Body of pancreas (tissue), 4 donors: ENCODE measurements at regions not wholly inside any gene's neighbourhood (a gene's known extent, or its start where the extent isn't known, plus 50 kb on each side); places are given as distances from the start of the nearest gene placed in this dataset.
A peak's percentile ranks its signal among the peaks of the same experiment; 100 is the strongest.

ENCODE experiments used
- ATAC-seq: fragments of 150-250 bp; one replicate; pipeline ENCODE4 v1.9.1; 2016
- DNase-seq, 4 donors: peaks; one replicate each; pipeline ENCODE4 v3.0.0-alpha.2; 2019
- H3K27ac ChIP-seq, 4 donors: fragments of 200-600 bp; sonication (generic); 1 replicate in 3 of 4; 2 replicates in 1 of 4; pipeline versions ENCODE4 v1.5.1 to v1.6.1; 2016 to 2019; ENCODE audit warnings: mild to moderate bottlenecking in 1 of 4, mixed read lengths in 1 of 4, moderate library complexity in 1 of 4
- H3K27me3 ChIP-seq, 2 donors: fragments of 200-600 bp; sonication (generic); one replicate each; pipeline ENCODE4 v1.6.0; 2016; ENCODE audit warnings: mild to moderate bottlenecking in 1 of 2
- H3K36me3 ChIP-seq, 2 donors: fragments of 200-600 bp; sonication (generic); replicated peaks in 1 of 2; 2 replicates each; pipeline ENCODE4 v1.5.1; 2016; ENCODE audit warnings: low read depth in 2 of 2; ENCODE audit not compliant: insufficient read depth in 1 of 2
- H3K4me1 ChIP-seq: fragments of 200-600 bp; sonication (generic); one replicate; pipeline ENCODE4 v1.6.0; 2016
- H3K4me3 ChIP-seq, 2 donors: fragments of 200-600 bp; sonication (generic); 1 replicate in 1 of 2; 2 replicates in 1 of 2; pipeline ENCODE4 v1.5.1; 2016 to 2019
- H3K9me3 ChIP-seq, 3 donors: fragments of 200-600 bp; sonication (generic); 1 replicate in 2 of 3; 2 replicates in 1 of 3; pipeline ENCODE4 v1.5.1; 2016
- POLR2A ChIP-seq, 3 donors: fragments of 450-650 bp; IDR thresholded peaks; one replicate each; pipeline ENCODE4 v1.6.1; 2016; ENCODE audit warnings: antibody characterized with exemption in 3 of 3, mild to moderate bottlenecking in 2 of 3
- WGBS, 2 donors: methylation state at CpG; one replicate each; pipeline ENCODE4 v1.1.5; 2017; 5-methylcytosine and 5-hydroxymethylcytosine counted together
- intact Hi-C: fragments of 100-400 bp; cut with DNase I; formaldehyde crosslinking; loops from one replicate; pipeline ENCODE4 v1.15.1; 2023
- TF ChIP-seq, protein P1 (sequence below), 7 experiments: fragments of 450-650 bp in 4 of 7; fragments of 200-600 bp in 3 of 7; sonication (generic) in 3 of 7; IDR thresholded peaks; one replicate each; pipeline ENCODE4 v1.5.1; 2016 to 2019; ENCODE audit warnings: antibody characterized with exemption in 7 of 7

DNA sequence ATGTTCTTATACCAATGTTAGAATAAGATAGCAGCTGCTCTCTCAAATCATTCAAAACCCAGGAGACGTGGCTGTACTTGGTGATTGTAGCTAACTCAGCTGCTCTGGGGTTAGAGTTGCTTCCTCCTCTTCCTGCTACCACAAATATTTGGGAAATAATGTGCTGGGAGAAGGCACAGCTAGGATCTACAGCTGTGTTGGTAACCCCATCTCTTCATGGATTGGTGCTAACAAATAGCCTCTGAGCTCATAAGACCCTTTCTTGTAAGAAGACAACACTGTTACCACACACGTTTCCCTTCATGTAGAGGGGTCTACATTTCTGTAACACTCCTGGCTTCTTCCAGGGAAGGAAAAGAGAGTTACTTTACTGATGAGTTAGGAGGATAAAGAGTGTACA lies 911.0 kb upstream of the CITED2 start:
- DNase-seq (no peak), ATAC-seq (no peak)
- no peaks in the 10 kb centered on the region for H3K4me1 ChIP-seq
- H3K4me3 ChIP-seq = no peak overlapping the region
- intact Hi-C loops = no loop called here
- no peaks in the 10 kb centered on the region for H3K9me3 ChIP-seq
- TF ChIP-seq, protein P1, sequence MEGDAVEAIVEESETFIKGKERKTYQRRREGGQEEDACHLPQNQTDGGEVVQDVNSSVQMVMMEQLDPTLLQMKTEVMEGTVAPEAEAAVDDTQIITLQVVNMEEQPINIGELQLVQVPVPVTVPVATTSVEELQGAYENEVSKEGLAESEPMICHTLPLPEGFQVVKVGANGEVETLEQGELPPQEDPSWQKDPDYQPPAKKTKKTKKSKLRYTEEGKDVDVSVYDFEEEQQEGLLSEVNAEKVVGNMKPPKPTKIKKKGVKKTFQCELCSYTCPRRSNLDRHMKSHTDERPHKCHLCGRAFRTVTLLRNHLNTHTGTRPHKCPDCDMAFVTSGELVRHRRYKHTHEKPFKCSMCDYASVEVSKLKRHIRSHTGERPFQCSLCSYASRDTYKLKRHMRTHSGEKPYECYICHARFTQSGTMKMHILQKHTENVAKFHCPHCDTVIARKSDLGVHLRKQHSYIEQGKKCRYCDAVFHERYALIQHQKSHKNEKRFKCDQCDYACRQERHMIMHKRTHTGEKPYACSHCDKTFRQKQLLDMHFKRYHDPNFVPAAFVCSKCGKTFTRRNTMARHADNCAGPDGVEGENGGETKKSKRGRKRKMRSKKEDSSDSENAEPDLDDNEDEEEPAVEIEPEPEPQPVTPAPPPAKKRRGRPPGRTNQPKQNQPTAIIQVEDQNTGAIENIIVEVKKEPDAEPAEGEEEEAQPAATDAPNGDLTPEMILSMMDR (IDR thresholded peaks at IDR 0.05) = no peak
- no peak for TF ChIP-seq POLR2A (IDR thresholded peaks at IDR 0.05)
- H3K27me3 ChIP-seq = no peaks in the 10 kb centered on the region
- no peak overlapping the region for H3K27ac ChIP-seq
- no peaks in the 10 kb centered on the region for H3K36me3 ChIP-seq
- WGBS, 2 donors = 76 to 78% methylated on average over 2 of the region's 2 CpGs

DNA sequence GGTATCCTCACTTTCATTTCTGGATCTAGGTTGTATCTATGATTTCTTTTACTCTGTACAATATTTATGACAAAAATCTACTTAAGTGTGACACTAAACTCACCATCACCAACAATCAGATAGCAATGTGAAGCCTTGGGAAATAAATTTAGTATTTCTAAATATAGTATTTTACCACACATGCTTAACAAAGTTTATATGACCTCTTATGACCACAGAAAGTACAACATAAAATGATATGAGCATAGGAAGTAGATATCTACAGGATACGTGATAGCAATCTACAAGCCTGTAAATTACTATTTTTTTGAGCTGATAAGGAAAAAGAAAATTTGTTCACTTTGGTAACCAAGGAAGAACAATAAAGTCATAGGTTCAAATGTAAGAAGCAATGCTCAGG lies 910.4 kb upstream of the CITED2 start:
- DNase-seq (no peak), ATAC-seq (no peak)
- intact Hi-C loops = no loop called here
- Histone ChIP-seq H3K27ac (no peak overlapping the region), H3K36me3 (no peaks in the 10 kb centered on the region), H3K4me1 (no peaks in the 10 kb centered on the region), H3K4me3 (no peak overlapping the region), H3K27me3 (no peaks in the 10 kb centered on the region), H3K9me3 (no peaks in the 10 kb centered on the region)
- TF ChIP-seq POLR2A (IDR thresholded peaks at IDR 0.05) = no peak
- TF ChIP-seq, protein P1 (IDR thresholded peaks at IDR 0.05) = no peak
- WGBS, 2 donors = 67 to 71% methylated on average over 1 of the region's 1 CpG

DNA sequence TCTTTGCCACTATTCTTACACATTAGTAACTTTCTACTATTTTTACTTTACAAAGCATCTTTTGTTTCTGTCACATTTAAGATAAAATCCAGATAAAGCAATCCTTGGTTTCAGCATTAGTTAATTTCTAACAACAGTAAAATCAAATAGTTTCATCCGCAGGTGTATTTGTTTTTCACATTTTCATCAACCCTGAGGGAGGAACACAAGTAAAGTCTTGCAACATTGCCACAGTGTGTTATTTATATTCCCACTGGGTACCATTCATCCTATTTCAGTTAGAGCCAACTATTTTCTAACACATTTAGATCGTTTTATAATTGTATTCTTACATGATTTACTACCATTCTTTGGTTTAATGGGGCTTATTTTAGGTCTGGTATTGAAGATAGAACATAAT lies 908.7 kb upstream of the CITED2 start:
- no peaks in the 10 kb centered on the region for H3K27me3 ChIP-seq
- DNase-seq = no peak

DNA sequence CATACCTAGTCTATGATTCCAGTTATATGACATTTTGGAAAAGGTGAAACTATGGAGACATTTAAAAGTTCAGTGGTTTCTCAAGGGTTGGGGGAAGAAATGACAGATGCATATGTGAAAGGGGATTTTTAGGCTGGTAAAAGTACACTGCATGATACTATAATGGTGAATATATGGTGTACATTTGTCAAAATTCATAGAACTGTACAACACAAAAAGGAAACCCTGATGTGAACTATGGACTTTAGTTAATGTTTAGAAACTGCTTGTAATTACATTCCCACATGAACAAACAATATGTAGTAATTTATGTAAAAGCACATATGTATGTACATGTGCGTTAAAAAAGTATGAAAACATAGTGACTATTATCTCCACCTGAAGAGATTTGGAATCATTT lies 907.3 kb upstream of the CITED2 start:
- 45 to 59% methylated on average over 1 of the region's 1 CpG for WGBS, 2 donors
- no peak overlapping the region for H3K27ac ChIP-seq
- no peaks in the 10 kb centered on the region for H3K4me1 ChIP-seq
- intact Hi-C loops = no loop called here
- DNase-seq (no peak), ATAC-seq (no peak)
- no peak for TF ChIP-seq POLR2A (IDR thresholded peaks at IDR 0.05)
- TF ChIP-seq, protein P1 (IDR thresholded peaks at IDR 0.05) = no peak
- H3K4me3 ChIP-seq = no peak overlapping the region
- no peaks in the 10 kb centered on the region for H3K27me3 ChIP-seq
- H3K9me3 ChIP-seq = no peaks in the 10 kb centered on the region
- no peaks in the 10 kb centered on the region for H3K36me3 ChIP-seq

More for the DNA sequence above, 908.7 kb upstream of the CITED2 start:
- H3K4me3 ChIP-seq = no peak overlapping the region
- WGBS, 2 donors = 17 to 21% methylated on average over 2 of the region's 2 CpGs
- no peak for TF ChIP-seq POLR2A (IDR thresholded peaks at IDR 0.05)
- TF ChIP-seq, protein P1 (IDR thresholded peaks at IDR 0.05) = no peak
- no peaks in the 10 kb centered on the region for H3K9me3 ChIP-seq
- H3K27ac ChIP-seq = no peak overlapping the region
- H3K36me3 ChIP-seq = no peaks in the 10 kb centered on the region
- H3K4me1 ChIP-seq = no peaks in the 10 kb centered on the region
- intact Hi-C loops = no loop called here
- ATAC-seq = peak; percentile 38

DNA sequence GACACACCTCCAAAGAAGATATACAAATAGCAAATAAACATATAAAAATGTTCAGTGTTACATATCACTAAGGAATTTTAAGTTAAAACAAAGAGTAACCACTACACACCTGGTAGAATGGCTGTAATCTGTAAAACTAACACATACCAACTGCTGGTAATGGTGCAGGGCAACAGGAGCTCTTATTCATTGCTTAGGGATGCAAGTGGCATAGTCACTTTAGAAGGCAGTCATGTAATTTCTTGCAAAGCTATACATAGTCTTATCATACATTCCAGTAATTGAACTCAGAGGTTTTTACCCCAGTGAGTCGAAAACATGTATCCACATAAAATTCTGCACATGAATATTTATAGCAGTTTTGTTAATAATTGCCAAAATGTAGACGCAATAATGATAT lies 906.8 kb upstream of the CITED2 start:
- H3K4me1 ChIP-seq = no peaks in the 10 kb centered on the region
- 71 to 81% methylated on average over 2 of the region's 2 CpGs for whole genome bisulfite sequencing, 2 donors
- DNase-seq = no peak

More for the DNA sequence above, 906.8 kb upstream of the CITED2 start:
- no peak overlapping the region for H3K27ac ChIP-seq
- intact Hi-C loops = no loop called here
- ATAC-seq = no peak
- H3K4me3 ChIP-seq = no peak overlapping the region
- no peaks in the 10 kb centered on the region for H3K27me3 ChIP-seq
- H3K36me3 ChIP-seq = no peaks in the 10 kb centered on the region
- H3K9me3 ChIP-seq = no peaks in the 10 kb centered on the region
- no peak for TF ChIP-seq POLR2A (IDR thresholded peaks at IDR 0.05)
- TF ChIP-seq, protein P1 (IDR thresholded peaks at IDR 0.05) = no peak
